HepG2 (cell line): ENCODE measurements at regions not wholly inside any gene's neighbourhood (a gene's known extent, or its start where the extent isn't known, plus 50 kb on each side); places are given as distances from the start of the nearest gene placed in this dataset.

Experiments used
- CREB1 ChIP-seq, 2 experiments: fragments of 450-650 bp in 1 of 2; IDR thresholded peaks; 2 replicates each; pipeline ENCODE4 v1.6.1; 2016 to 2017; ENCODE audit warnings: control low read depth in 1 of 2, mild to moderate bottlenecking in 1 of 2, missing compliant biosample characterization in 1 of 2, missing genetic modification characterization in 1 of 2
- ESRRA ChIP-seq: sonication (generic); formaldehyde crosslinking; IDR thresholded peaks from 2 replicates; pipeline ENCODE4 v1.5.1; 2020; ENCODE audit warnings: mild to moderate bottlenecking, low read depth, missing genetic modification reagents
- HDAC2 ChIP-seq: sonication (generic); formaldehyde crosslinking; IDR thresholded peaks from 2 replicates; pipeline ENCODE4 v1.4.0; 2020; ENCODE audit warnings: missing genetic modification reagents
- HMG20B ChIP-seq: conservative IDR thresholded peaks from 2 replicates; pipeline ENCODE4 v1.6.1; 2016; ENCODE audit warnings: missing genetic modification reagents, missing compliant biosample characterization
- MYC ChIP-seq: sonication (generic); formaldehyde crosslinking; IDR thresholded peaks from 2 replicates; pipeline ENCODE4 v1.9.0; 2021; ENCODE audit warnings: missing genetic modification reagents, borderline replicate concordance
- NFE2L2 ChIP-seq: fragments of 150-350 bp; IDR thresholded peaks from 2 replicates; pipeline ENCODE4 v1.6.1; 2014; ENCODE audit warnings: low read length
- PAXIP1 ChIP-seq: sonication (generic); formaldehyde crosslinking; conservative IDR thresholded peaks from 2 replicates; pipeline ENCODE4 v1.4.0; 2020; ENCODE audit warnings: mild to moderate bottlenecking, missing genetic modification reagents, moderate library complexity
- SOX13 ChIP-seq, 3 experiments: fragments of 450-650 bp in 1 of 3; sonication (generic) in 1 of 3; formaldehyde crosslinking in 1 of 3; IDR thresholded peaks in 2 of 3; conservative IDR thresholded peaks in 1 of 3; 2 replicates each; pipeline versions ENCODE4 v1.5.0 to v1.6.1; 2016 to 2020; ENCODE audit warnings: antibody characterized with exemption in 1 of 3, mild to moderate bottlenecking in 1 of 3, missing compliant biosample characterization in 1 of 3, missing genetic modification reagents in 1 of 3, moderate library complexity in 1 of 3
- TAF1 ChIP-seq: sonication (generic); formaldehyde crosslinking; IDR thresholded peaks from 2 replicates; pipeline ENCODE4 v1.4.0; 2020; ENCODE audit warnings: missing genetic modification reagents
- ZNF329 ChIP-seq: sonication (generic); formaldehyde crosslinking; IDR thresholded peaks from 2 replicates; pipeline ENCODE4 v1.9.0; 2021; ENCODE audit warnings: low read depth, mild to moderate bottlenecking, missing genetic modification reagents
- TF ChIP-seq, protein P1 (sequence below), 2 experiments: sonication (generic) in 1 of 2; formaldehyde crosslinking in 1 of 2; IDR thresholded peaks; 2 replicates each; pipeline versions ENCODE4 v1.4.0 to v1.6.1; 2018 to 2020; ENCODE audit warnings: missing genetic modification reagents in 2 of 2, borderline replicate concordance in 1 of 2, low read depth in 1 of 2, mild to moderate bottlenecking in 1 of 2, missing biosample characterization in 1 of 2

- TF ChIP-seq SOX13 (IDR thresholded peaks at IDR 0.05) (no peak), SOX13 (CRISPR knock-in tag; conservative IDR thresholded peaks at IDR 0.05 in 1 of 2, IDR thresholded peaks at IDR 0.05 in 1 of 2) (no peak), ESRRA (CRISPR knock-in tag) (no peak), HDAC2 (no peak), HMG20B (CRISPR knock-in tag) (no peak), ZNF329 (CRISPR knock-in tag) (no peak), CREB1 (IDR thresholded peaks at IDR 0.05) (no peak), CREB1 (CRISPR knock-in tag; IDR thresholded peaks at IDR 0.05) (no peak), MYC (CRISPR knock-in tag) (no peak), NFE2L2 (no peak), TAF1 (CRISPR knock-in tag) (no peak), PAXIP1 (no peak)
- TF ChIP-seq, protein P1, sequence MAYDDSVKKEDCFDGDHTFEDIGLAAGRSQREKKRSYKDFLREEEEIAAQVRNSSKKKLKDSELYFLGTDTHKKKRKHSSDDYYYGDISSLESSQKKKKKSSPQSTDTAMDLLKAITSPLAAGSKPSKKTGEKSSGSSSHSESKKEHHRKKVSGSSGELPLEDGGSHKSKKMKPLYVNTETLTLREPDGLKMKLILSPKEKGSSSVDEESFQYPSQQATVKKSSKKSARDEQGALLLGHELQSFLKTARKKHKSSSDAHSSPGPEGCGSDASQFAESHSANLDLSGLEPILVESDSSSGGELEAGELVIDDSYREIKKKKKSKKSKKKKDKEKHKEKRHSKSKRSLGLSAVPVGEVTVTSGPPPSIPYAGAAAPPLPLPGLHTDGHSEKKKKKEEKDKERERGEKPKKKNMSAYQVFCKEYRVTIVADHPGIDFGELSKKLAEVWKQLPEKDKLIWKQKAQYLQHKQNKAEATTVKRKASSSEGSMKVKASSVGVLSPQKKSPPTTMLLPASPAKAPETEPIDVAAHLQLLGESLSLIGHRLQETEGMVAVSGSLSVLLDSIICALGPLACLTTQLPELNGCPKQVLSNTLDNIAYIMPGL (CRISPR knock-in tag; IDR thresholded peaks at IDR 0.05; ENCODE audit: borderline replicate concordance in 1 of 2, low read depth in 1 of 2) = no peak
Observed at GRCh38 chr2:160756481-160756880, 262.9 kb upstream of the RBMS1 start.
